ENCODE measurements at regions not wholly inside any gene's neighbourhood (a gene's known extent, or its start where the extent isn't known, plus 50 kb on each side); places are given as distances from the start of the nearest gene placed in this dataset.

DNA sequence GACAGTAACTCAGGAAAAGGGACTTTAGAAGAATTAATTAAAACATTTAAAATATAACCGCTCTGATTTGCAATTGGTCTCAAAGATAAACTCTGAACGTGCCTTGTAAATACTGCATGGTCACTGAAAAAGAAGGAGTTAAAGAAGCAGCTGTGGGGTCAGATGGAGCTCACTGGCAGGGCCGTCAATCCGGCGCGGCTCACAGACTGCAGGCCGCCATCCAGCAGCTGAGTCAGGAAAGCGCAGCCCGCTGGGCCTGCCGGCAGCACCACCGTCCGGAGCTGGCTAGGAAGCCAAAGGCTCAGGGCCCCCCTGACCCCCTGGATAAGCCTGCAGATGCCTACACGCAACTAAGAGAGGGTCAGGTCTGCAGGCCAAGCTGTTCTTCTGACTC is 54.2 kb upstream of the FRMD1 start:
- Histone ChIP-seq H3K27ac (no peak overlapping the region), H3K36me3 (no peaks in the 10 kb centered on the region), H3K4me1 (peaks cover 0 to 16% (median 8%) of the 10 kb centered on the region in 4 donors), H3K4me3 (peak overlapping the region; percentile 40 to 51), H3K27me3 (no peaks in the 10 kb centered on the region), H3K9me3 (no peaks in the 10 kb centered on the region)
- intact Hi-C loops (cut with DNase I; ENCODE audit: low total_unique reads) = no loop called here
- no peak for DNase-seq
- TF ChIP-seq, protein P1, sequence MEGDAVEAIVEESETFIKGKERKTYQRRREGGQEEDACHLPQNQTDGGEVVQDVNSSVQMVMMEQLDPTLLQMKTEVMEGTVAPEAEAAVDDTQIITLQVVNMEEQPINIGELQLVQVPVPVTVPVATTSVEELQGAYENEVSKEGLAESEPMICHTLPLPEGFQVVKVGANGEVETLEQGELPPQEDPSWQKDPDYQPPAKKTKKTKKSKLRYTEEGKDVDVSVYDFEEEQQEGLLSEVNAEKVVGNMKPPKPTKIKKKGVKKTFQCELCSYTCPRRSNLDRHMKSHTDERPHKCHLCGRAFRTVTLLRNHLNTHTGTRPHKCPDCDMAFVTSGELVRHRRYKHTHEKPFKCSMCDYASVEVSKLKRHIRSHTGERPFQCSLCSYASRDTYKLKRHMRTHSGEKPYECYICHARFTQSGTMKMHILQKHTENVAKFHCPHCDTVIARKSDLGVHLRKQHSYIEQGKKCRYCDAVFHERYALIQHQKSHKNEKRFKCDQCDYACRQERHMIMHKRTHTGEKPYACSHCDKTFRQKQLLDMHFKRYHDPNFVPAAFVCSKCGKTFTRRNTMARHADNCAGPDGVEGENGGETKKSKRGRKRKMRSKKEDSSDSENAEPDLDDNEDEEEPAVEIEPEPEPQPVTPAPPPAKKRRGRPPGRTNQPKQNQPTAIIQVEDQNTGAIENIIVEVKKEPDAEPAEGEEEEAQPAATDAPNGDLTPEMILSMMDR (IDR thresholded peaks at IDR 0.05) = peak in 1 of 2 experiments; percentile 7

DNA sequence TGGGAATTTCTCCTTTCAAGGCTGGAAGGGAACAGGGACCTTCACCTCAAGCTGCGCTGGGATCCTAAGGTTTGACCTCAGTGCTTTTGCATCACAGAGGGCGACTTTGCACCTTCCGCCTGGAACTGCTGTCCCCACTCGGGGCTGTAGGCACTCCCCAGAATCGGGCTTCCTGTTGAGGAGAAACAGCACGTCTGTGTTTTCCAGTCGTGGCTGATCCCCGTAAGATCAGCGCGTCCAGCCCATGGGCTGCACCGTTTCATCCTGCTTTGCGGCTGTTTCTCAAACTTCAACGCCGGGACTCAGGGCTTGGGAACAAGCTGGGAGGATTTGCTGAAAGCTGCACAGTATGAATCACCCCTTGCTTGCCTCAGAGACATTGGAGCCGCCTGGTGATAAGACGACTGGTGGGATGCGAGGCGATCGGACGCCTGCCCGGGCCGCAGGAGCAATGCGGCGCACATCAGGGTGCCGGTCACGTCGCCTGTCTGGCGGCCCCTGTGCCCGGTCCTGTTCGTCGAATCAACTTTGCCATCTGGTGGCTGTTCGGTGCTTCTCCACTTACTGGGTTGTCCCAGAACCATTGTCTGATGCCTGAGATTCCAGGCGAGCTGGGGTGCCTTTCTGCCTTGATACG is 53.6 kb upstream of the FRMD1 start:
- H3K4me1 ChIP-seq = peaks cover 0 to 16% (median 8%) of the 10 kb centered on the region in 4 donors
- no peaks in the 10 kb centered on the region for H3K36me3 ChIP-seq
- H3K9me3 ChIP-seq = no peaks in the 10 kb centered on the region
- DNase-seq = peak in 1 of 2 donors; percentile 67
- no peaks in the 10 kb centered on the region for H3K27me3 ChIP-seq
- intact Hi-C loops (cut with DNase I; ENCODE audit: low total_unique reads) = no loop called here
- no peak overlapping the region for H3K27ac ChIP-seq
- TF ChIP-seq, protein P1 (IDR thresholded peaks at IDR 0.05) = peak; percentile 48 to 56
- H3K4me3 ChIP-seq = peak overlapping the region; percentile 40 to 51

DNA sequence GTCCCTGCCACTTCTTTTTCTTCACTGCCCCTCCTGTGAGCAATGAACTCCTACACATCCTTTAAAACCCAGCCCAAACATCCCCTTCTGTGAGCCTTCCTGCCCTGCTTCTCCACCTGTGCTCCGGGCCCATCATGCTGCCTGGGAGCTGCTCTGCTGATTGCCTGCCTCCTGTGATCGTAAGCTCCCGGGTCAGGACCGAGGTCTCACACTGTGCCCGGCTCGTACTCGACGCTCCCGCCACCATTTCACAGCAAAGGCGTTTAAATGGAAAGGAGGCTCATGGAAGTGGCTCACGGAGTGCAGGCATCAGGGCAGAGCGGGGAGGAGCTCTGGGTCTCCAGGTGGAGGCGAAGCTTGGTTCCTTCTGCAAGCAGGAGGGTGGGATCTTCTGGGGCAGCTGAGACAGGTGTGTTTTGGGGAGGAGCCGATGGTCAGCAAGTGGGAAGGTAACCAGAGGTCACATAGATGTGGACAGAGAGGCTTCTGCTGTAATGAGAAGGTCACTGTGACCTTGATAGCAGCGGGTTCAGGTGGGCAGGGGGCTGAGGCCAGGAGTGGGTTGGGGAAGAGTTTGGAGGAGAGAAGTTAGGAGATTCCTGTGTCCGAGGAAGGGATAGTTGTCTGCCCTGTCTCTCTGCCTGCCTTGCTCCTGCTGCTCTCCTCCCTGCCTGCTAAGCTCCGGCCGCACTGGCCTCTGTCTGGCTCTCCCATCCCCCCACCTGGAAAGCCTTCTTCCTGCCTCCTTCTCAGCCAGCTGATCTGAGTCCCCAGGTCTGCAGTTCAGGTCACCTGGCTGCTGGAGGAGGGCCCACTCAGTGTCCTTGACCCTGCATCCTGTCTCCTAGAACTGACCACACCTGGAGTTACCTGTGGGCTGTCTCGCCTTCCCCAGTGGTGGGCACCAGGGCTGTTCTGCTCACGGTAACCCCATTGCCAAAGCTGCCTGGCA is 52.7 kb upstream of the FRMD1 start:
- intact Hi-C loops (cut with DNase I; ENCODE audit: low total_unique reads) = no loop called here
- H3K4me3 ChIP-seq = no peak overlapping the region
- H3K27ac ChIP-seq = no peak overlapping the region
- TF ChIP-seq, protein P1 (IDR thresholded peaks at IDR 0.05) = no peak
- H3K9me3 ChIP-seq = no peaks in the 10 kb centered on the region
- no peaks in the 10 kb centered on the region for H3K27me3 ChIP-seq
- H3K4me1 ChIP-seq = peaks cover 0 to 16% (median 8%) of the 10 kb centered on the region in 4 donors
- no peak for DNase-seq
- no peaks in the 10 kb centered on the region for H3K36me3 ChIP-seq

DNA sequence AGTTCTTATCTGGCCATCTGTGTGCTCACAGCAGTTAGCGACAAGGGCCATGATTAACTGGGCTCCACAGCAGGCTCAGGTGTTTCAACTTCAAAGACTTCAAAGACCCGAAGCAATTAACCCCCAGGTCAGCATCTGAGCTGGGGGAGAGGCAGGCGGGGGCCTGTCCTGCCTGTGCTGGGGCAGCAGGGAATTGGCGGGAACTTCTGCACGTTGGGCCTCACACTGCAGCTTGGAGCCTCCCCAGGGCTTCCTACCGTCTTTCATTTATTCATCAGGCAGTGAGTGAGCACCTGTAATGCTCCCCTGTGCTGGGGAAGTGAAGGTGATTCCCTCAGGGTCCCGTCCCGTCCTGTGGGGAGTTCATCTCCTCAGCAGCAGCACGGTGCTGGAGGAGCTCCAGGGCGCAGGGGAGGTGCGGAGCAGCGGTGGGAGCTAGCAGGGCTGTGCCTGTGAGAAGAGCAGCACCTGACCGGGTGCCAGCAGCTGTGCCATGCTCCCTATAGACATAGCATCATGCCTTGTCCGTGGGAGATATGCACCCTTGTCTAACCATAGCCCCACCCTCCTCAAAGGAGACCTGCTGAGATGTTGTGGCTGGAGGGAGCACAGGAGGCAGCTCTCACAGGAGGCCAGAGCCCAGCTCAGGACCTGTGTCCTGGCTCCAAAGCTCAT is 51.8 kb upstream of the FRMD1 start:
- H3K27me3 ChIP-seq = no peaks in the 10 kb centered on the region
- peaks cover 0 to 16% (median 8%) of the 10 kb centered on the region in 4 donors for H3K4me1 ChIP-seq
- no peaks in the 10 kb centered on the region for H3K9me3 ChIP-seq
- H3K27ac ChIP-seq = no peak overlapping the region
- TF ChIP-seq, protein P1 (IDR thresholded peaks at IDR 0.05) = no peak
- intact Hi-C loops (cut with DNase I; ENCODE audit: low total_unique reads) = no loop called here
- DNase-seq = no peak
- H3K36me3 ChIP-seq = no peaks in the 10 kb centered on the region
- H3K4me3 ChIP-seq = no peak overlapping the region

DNA sequence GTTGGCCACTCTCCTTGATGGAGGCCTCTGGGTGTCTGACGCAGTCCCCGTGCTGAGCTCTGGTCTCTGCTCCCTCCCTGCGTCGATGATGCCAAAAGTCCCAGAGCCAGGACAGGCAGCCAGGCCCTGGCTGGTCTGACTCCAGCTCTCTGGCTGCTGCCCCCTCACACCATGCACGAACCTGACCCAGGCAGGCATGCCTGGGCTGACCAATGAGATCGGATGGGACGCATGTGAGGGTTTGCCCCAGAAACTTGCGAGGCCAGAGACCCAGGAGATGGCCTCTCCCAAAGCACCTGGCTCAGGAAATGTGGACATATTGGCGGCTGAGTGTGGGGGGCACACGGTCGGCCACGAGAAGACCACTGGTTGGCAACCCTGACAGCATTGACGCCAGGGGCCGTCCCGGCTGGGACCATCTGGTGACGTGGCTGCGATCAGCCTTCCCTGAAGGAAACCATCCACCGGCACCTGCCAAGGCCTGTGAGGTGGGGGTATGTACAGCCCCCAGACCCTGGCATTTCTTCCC is 51.2 kb upstream of the FRMD1 start:
- TF ChIP-seq, protein P1 (IDR thresholded peaks at IDR 0.05) = no peak
- no peak for DNase-seq
- H3K4me1 ChIP-seq = peaks cover 0 to 16% (median 8%) of the 10 kb centered on the region in 4 donors
- no peaks in the 10 kb centered on the region for H3K27me3 ChIP-seq
- no peak overlapping the region for H3K4me3 ChIP-seq
- intact Hi-C loops (cut with DNase I; ENCODE audit: low total_unique reads) = no loop called here
- no peaks in the 10 kb centered on the region for H3K9me3 ChIP-seq
- H3K36me3 ChIP-seq = no peaks in the 10 kb centered on the region
- no peak overlapping the region for H3K27ac ChIP-seq
